ENCODE measurements at regions not wholly inside any gene's neighbourhood (a gene's known extent, or its start where the extent isn't known, plus 50 kb on each side); places are given as distances from the start of the nearest gene placed in this dataset.

DNA sequence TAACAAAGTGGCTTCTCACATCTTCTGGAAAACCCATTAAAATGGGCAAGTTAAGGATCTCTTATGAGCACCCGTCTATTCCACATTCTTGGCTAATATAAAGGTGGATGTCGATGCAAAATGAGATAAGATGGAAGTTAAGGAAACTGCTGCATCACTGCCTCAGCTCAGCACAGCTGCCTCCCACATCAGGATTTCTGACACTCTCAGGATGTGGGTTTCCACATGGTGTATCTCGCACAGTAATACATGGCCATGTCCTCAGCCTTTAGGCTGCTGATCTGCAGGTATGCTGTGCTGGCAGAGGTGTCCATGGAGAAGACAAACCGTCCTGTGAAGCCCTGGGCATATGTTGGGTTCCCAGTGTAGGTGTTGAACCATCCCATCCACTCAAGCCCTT, 1348.0 kb downstream of the TMEM121 start:
- TF ChIP-seq, protein P1, sequence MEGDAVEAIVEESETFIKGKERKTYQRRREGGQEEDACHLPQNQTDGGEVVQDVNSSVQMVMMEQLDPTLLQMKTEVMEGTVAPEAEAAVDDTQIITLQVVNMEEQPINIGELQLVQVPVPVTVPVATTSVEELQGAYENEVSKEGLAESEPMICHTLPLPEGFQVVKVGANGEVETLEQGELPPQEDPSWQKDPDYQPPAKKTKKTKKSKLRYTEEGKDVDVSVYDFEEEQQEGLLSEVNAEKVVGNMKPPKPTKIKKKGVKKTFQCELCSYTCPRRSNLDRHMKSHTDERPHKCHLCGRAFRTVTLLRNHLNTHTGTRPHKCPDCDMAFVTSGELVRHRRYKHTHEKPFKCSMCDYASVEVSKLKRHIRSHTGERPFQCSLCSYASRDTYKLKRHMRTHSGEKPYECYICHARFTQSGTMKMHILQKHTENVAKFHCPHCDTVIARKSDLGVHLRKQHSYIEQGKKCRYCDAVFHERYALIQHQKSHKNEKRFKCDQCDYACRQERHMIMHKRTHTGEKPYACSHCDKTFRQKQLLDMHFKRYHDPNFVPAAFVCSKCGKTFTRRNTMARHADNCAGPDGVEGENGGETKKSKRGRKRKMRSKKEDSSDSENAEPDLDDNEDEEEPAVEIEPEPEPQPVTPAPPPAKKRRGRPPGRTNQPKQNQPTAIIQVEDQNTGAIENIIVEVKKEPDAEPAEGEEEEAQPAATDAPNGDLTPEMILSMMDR (IDR thresholded peaks at IDR 0.05; ENCODE audit: insufficient read depth, low read depth, low read length), result no peak
- TF ChIP-seq EZH2 (IDR thresholded peaks at IDR 0.05; ENCODE audit: insufficient read depth, low read length), result no peak
